CD8-positive, alpha-beta memory T cell (primary cell): ENCODE measurements at regions not wholly inside any gene's neighbourhood (a gene's known extent, or its start where the extent isn't known, plus 50 kb on each side); places are given as distances from the start of the nearest gene placed in this dataset.

Source experiments
- CTCF ChIA-PET: fragments of 350-600 bp; sonication (Branson Sonifier 250); formaldehyde crosslinking; loops from one replicate; lab custom pipeline; 2021; ENCODE audit warnings: antibody characterized with exemption; lab: Charles Lee
- POLR2A ChIA-PET: fragments of 350-600 bp; sonication (Branson Sonifier 250); formaldehyde crosslinking; loops from one replicate; lab custom pipeline; 2021; ENCODE audit warnings: antibody characterized with exemption; lab: Charles Lee
- DNase-seq, 5 donors: peaks; one replicate each; pipeline versions ENCODE4 v3.0.0 to v3.0.0-alpha.2; 2020 to 2022; ENCODE audit warnings: mixed read lengths in 1 of 5
- H3K27ac ChIP-seq: one replicate; pipeline ENCODE4 v1.7.0; 2013; ENCODE audit warnings: low read depth, mild to moderate bottlenecking, low read length, moderate library complexity
- H3K27me3 ChIP-seq: 2 replicates; pipeline ENCODE4 v1.7.0; 2013; ENCODE audit warnings: low read length, mild to moderate bottlenecking; ENCODE audit not compliant: insufficient read depth, poor library complexity, severe bottlenecking
- H3K36me3 ChIP-seq: 2 replicates; pipeline ENCODE4 v1.7.0; 2013; ENCODE audit warnings: mild to moderate bottlenecking, low read length, moderate library complexity; ENCODE audit not compliant: insufficient read depth
- H3K4me1 ChIP-seq: 2 replicates; pipeline ENCODE4 v1.7.0; 2013; ENCODE audit warnings: mild to moderate bottlenecking, low read length, moderate library complexity; ENCODE audit not compliant: insufficient read depth
- H3K4me3 ChIP-seq: 2 replicates; pipeline ENCODE4 v1.7.0; 2013; ENCODE audit warnings: mild to moderate bottlenecking, low read length
- H3K9me3 ChIP-seq: 2 replicates; pipeline ENCODE4 v1.7.0; 2013; ENCODE audit warnings: mild to moderate bottlenecking, low read length
- H3K27ac Mint-ChIP-seq, 8 donors: one replicate each; pipeline ENCODE4 v1.8.0; 2020 to 2021; ENCODE audit warnings: mixed read lengths in 8 of 8, mild to moderate bottlenecking in 6 of 8, inconsistent platforms in 3 of 8, moderate library complexity in 3 of 8
- H3K27me3 Mint-ChIP-seq, 2 donors: one replicate each; pipeline ENCODE4 v1.8.0; 2020 to 2021; ENCODE audit warnings: mixed read lengths in 2 of 2, mild to moderate bottlenecking in 1 of 2, moderate library complexity in 1 of 2
- H3K36me3 Mint-ChIP-seq, 3 donors: one replicate each; pipeline ENCODE4 v1.8.0; 2020 to 2021; ENCODE audit warnings: mixed read lengths in 3 of 3, inconsistent platforms in 1 of 3, mild to moderate bottlenecking in 1 of 3
- H3K4me1 Mint-ChIP-seq, 3 donors: one replicate each; pipeline ENCODE4 v1.8.0; 2020 to 2021; ENCODE audit warnings: mixed read lengths in 3 of 3, inconsistent platforms in 1 of 3, mild to moderate bottlenecking in 1 of 3
- H3K4me3 Mint-ChIP-seq, 7 donors: one replicate each; pipeline ENCODE4 v1.8.0; 2020 to 2021; ENCODE audit warnings: mixed read lengths in 7 of 7, mild to moderate bottlenecking in 6 of 7, moderate library complexity in 4 of 7, inconsistent platforms in 2 of 7
- H3K9me3 Mint-ChIP-seq, 5 donors: one replicate each; pipeline ENCODE4 v1.8.0; 2020 to 2022; ENCODE audit warnings: mixed read lengths in 5 of 5, mild to moderate bottlenecking in 3 of 5, moderate library complexity in 2 of 5, inconsistent platforms in 1 of 5

DNA sequence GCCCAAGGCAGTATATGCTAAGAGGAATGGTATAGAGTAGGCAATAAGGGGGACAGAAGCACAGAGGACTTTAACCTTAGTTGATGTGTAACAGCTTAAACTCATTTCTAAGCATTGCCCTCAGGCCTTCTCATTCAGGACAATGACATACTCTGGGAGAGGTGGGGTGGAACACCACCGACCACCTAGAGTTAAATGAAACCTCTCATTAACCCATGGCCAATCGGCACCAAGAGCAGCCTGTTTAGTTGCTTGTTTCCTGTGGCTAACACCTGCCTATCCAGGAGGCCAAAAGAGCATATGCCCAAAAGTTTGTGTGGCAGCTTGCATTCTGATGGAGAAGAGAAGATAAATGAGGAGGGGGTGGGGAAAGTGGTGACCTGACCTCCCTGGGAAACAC is 50.0 kb downstream of the PABIR2 start:
- no peak overlapping the region for H3K27ac Mint-ChIP-seq
- no peaks in the 10 kb centered on the region for H3K9me3 Mint-ChIP-seq
- H3K27me3 ChIP-seq: no peaks in the 10 kb centered on the region
- no peak for DNase-seq
- no peak overlapping the region for H3K4me3 Mint-ChIP-seq
- no peaks in the 10 kb centered on the region for H3K9me3 ChIP-seq
- H3K36me3 Mint-ChIP-seq: no peaks in the 10 kb centered on the region
- POLR2A ChIA-PET: no interaction called here
- H3K36me3 ChIP-seq: no peaks in the 10 kb centered on the region
- CTCF ChIA-PET: no interaction called here
- H3K4me1 ChIP-seq: no peaks in the 10 kb centered on the region
- no peak overlapping the region for H3K4me3 ChIP-seq
- no peaks in the 10 kb centered on the region for H3K4me1 Mint-ChIP-seq
- H3K27ac ChIP-seq: no peak overlapping the region
- peaks cover 9 to 17% of the 10 kb centered on the region in 2 donors for H3K27me3 Mint-ChIP-seq

DNA sequence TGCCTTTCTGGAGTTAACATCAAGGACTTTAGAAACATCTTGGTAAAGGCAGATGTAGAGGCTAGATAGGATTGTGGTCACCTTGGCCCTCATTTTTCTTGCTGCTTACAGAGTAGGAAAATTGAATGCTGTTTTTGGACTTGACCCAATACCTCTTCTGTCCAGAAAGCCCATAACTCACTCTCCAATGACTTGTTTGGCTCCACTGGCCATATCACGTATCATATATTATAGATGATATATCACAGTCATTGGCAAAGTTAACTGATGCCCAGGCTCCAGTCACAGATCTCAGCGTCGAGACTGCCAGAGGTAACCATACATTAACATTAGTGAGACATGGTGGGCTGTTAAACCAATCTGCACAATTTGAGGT is 50.6 kb downstream of the PABIR2 start:
- POLR2A ChIA-PET: no interaction called here
- Mint-ChIP-seq H3K27ac (no peak overlapping the region), H3K9me3 (no peaks in the 10 kb centered on the region), H3K4me3 (no peak overlapping the region), H3K27me3 (peaks cover 3 to 14% of the 10 kb centered on the region in 2 donors), H3K4me1 (no peaks in the 10 kb centered on the region), H3K36me3 (no peaks in the 10 kb centered on the region)
- Histone ChIP-seq H3K4me3 (no peak overlapping the region), H3K9me3 (no peaks in the 10 kb centered on the region), H3K4me1 (no peaks in the 10 kb centered on the region), H3K36me3 (no peaks in the 10 kb centered on the region), H3K27ac (no peak overlapping the region), H3K27me3 (no peaks in the 10 kb centered on the region)
- CTCF ChIA-PET: no interaction called here
- no peak for DNase-seq

DNA sequence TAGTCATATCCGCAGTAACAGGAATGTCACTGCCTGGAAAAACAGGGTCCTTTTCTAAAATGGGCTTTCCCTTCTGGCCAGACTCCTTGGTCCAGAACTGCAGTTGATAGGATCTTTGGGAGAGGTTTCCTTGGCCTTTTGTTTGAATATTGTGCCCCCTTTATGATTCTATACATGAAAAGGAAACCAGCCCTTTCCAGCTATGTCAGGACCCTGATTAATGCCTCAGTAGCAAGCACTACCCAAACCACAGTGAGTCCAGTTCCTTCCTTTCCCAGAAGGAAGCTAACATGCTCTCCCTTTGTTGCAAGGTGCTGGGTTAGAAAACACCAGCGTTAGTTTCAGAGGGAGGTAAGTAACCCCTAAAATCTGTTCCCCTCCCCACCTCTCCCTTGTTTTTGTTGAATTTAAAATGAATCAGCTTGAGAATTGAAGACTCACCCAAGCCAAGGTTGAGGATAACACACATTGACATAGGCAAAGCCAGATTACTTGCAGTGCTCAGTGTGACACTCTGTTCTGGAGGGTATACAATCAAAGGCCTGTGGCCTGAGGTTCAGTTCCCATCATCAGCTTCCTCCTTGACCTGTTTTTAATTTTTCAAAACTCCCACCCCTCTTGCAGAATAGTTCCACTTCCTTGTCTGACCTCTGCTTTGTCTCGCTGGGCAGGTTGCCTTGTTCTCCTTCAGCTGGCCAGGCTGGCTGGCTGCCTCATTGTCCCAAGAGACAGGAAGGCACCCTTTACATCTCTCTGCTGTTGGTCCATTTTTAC is 51.2 kb downstream of the PABIR2 start:
- Histone ChIP-seq H3K27me3 (no peaks in the 10 kb centered on the region), H3K36me3 (no peaks in the 10 kb centered on the region), H3K4me1 (no peaks in the 10 kb centered on the region), H3K4me3 (no peak overlapping the region), H3K9me3 (no peaks in the 10 kb centered on the region), H3K27ac (no peak overlapping the region)
- peaks cover 0 to 13% of the 10 kb centered on the region in 2 donors for H3K27me3 Mint-ChIP-seq
- no peaks in the 10 kb centered on the region for H3K9me3 Mint-ChIP-seq
- H3K4me1 Mint-ChIP-seq: no peaks in the 10 kb centered on the region
- DNase-seq: no peak
- POLR2A ChIA-PET: no interaction called here
- H3K36me3 Mint-ChIP-seq: no peaks in the 10 kb centered on the region
- H3K4me3 Mint-ChIP-seq: no peak overlapping the region
- CTCF ChIA-PET: no interaction called here
- no peak overlapping the region for H3K27ac Mint-ChIP-seq

DNA sequence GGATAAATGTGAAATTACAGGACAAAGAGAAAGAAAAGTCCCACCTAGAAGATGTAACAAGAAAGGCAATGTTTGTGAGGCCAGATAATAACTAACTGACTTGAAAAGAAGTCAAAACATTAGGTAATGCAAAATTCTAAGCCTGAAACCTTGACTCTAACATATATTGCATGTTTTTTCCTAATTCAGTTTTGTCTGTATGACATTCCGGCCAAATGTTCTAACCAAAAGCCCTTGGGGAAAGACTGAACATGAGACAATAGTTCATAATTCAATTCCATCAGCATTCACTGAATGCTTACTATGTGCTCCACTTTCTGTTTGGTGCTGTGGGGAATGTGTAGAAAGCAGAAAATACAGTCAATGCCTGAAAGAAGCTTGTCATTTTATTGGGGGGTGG is 53.9 kb downstream of the PABIR2 start:
- ChIA-PET CTCF (no interaction called here), POLR2A (no interaction called here)
- no peaks in the 10 kb centered on the region for H3K9me3 Mint-ChIP-seq
- Histone ChIP-seq H3K4me1 (no peaks in the 10 kb centered on the region), H3K27ac (no peak overlapping the region), H3K27me3 (no peaks in the 10 kb centered on the region), H3K9me3 (no peaks in the 10 kb centered on the region), H3K4me3 (no peak overlapping the region), H3K36me3 (no peaks in the 10 kb centered on the region)
- no peak overlapping the region for H3K27ac Mint-ChIP-seq
- DNase-seq: no peak
- H3K4me3 Mint-ChIP-seq: no peak overlapping the region
- peaks cover 0 to 4% of the 10 kb centered on the region in 2 donors for H3K27me3 Mint-ChIP-seq
- H3K4me1 Mint-ChIP-seq: no peaks in the 10 kb centered on the region
- no peaks in the 10 kb centered on the region for H3K36me3 Mint-ChIP-seq

DNA sequence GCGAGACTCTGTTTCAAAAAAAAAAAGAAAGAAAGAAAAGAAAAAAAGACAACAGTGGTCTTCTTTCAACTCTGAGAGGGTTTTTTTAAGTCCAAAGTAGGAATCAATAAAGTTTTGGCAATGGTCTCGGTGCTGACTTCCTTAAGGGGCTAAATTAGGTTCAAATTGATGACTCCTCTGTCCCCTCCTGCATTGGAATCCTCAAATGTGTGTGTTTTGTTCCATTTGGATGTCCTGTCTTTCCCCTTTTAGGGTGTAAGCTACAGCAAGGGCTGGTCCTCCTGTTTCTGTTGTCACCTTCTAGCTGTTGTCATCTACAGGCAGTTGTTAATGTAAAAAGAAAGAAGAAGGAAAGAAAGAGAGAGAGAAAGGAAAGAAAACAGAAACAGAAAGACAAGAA is 54.4 kb downstream of the PABIR2 start:
- ChIA-PET CTCF (no interaction called here), POLR2A (no interaction called here)
- Mint-ChIP-seq H3K4me1 (no peaks in the 10 kb centered on the region), H3K4me3 (no peak overlapping the region), H3K27ac (no peak overlapping the region), H3K27me3 (peaks cover 0 to 4% of the 10 kb centered on the region in 2 donors), H3K36me3 (no peaks in the 10 kb centered on the region), H3K9me3 (no peaks in the 10 kb centered on the region)
- DNase-seq: no peak
- no peak overlapping the region for H3K27ac ChIP-seq
- no peaks in the 10 kb centered on the region for H3K4me1 ChIP-seq
- no peaks in the 10 kb centered on the region for H3K9me3 ChIP-seq
- no peaks in the 10 kb centered on the region for H3K27me3 ChIP-seq
- no peak overlapping the region for H3K4me3 ChIP-seq
- no peaks in the 10 kb centered on the region for H3K36me3 ChIP-seq

DNA sequence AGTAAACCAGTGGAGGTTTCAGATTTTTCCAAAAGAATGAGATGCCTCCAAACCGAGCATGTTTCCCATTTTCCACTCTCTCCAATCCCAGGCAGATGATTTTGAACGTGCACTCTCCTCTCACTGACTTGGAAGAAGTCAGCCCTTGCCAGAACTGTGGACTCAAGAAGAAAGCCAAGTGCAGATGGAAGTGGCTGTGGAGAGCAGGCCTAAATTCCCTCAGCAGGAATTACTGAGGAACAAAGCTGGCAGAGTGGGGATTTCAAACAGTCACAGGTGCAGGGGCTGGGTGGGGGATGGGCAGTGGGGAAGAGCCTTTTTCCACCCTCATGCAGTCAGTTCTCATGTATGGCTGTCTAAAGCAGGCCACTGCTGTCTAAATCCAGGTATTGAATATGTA is 55.3 kb downstream of the PABIR2 start:
- no peak overlapping the region for H3K27ac Mint-ChIP-seq
- Histone ChIP-seq H3K27ac (no peak overlapping the region), H3K36me3 (no peaks in the 10 kb centered on the region), H3K4me3 (no peak overlapping the region), H3K4me1 (no peaks in the 10 kb centered on the region), H3K27me3 (no peaks in the 10 kb centered on the region), H3K9me3 (no peaks in the 10 kb centered on the region)
- H3K27me3 Mint-ChIP-seq: no peaks in the 10 kb centered on the region
- CTCF ChIA-PET: no interaction called here
- POLR2A ChIA-PET: no interaction called here
- DNase-seq: no peak
- H3K4me3 Mint-ChIP-seq: no peak overlapping the region
- no peaks in the 10 kb centered on the region for H3K4me1 Mint-ChIP-seq
- no peaks in the 10 kb centered on the region for H3K9me3 Mint-ChIP-seq
- no peaks in the 10 kb centered on the region for H3K36me3 Mint-ChIP-seq

DNA sequence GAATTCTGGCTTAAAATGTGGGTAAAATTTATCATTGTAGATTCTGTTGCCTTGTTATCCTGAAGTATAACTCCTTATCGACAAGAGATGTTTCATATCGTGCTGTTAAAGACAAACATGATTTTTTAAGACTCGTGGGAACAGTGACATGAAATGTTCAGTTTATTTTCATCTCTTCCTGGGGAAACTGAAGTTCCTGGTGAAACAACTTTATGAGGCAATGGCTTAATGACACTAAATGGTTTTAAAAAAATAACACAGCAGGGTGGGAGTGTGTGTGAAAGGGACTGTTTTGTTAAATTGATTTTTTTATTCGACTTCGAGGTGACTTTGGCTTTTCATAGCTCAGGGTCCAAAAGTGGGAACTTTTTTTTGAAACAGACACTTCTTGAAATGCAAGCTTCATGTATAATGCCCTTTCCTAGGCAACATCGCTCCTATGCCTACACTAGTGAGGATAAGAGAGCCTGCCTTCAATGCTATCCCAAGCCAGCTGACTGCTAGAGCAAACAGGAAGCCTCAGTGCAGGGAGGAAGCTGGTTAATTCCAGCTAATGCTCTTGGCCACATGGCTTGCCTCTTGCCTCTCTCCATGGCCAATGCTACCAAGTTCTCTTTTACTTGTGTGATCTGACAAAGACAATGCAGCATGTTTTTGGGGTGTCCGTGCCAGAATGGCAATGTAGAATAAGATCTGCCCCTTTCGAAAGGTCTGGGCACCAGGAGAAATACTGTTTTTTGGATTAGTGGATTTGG is 57.8 kb downstream of the PABIR2 start:
- H3K36me3 ChIP-seq: no peaks in the 10 kb centered on the region
- Mint-ChIP-seq H3K9me3 (no peaks in the 10 kb centered on the region), H3K27ac (no peak overlapping the region), H3K36me3 (no peaks in the 10 kb centered on the region), H3K27me3 (peaks cover 0 to 2% of the 10 kb centered on the region in 2 donors), H3K4me1 (no peaks in the 10 kb centered on the region), H3K4me3 (no peak overlapping the region)
- no peaks in the 10 kb centered on the region for H3K27me3 ChIP-seq
- no peak overlapping the region for H3K4me3 ChIP-seq
- H3K9me3 ChIP-seq: no peaks in the 10 kb centered on the region
- no peak overlapping the region for H3K27ac ChIP-seq
- no peak for DNase-seq
- H3K4me1 ChIP-seq: no peaks in the 10 kb centered on the region
- ChIA-PET CTCF (no interaction called here), POLR2A (no interaction called here)

DNA sequence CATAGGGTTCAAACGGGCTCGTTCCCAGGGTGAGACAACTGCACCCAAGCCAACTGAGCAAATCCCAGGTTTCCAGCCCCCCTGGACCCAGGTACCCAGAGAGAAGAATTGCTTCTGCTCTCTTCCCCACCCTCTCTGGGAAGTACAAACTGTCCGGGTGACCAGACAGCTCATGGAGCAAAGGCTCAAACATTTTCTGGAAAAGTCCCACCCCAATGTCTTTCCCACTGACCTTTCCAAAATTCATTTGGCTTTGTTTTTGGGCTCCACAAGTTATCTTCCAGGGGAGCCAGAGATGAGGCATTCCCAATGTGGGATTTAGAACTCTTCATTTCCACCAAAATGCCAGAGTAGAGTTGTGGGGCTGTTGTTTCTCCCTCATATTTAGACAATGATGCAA is 58.6 kb downstream of the PABIR2 start:
- Histone ChIP-seq H3K4me3 (no peak overlapping the region), H3K9me3 (no peaks in the 10 kb centered on the region), H3K36me3 (no peaks in the 10 kb centered on the region), H3K4me1 (no peaks in the 10 kb centered on the region), H3K27me3 (no peaks in the 10 kb centered on the region), H3K27ac (no peak overlapping the region)
- ChIA-PET POLR2A (no interaction called here), CTCF (no interaction called here)
- no peaks in the 10 kb centered on the region for H3K4me1 Mint-ChIP-seq
- H3K9me3 Mint-ChIP-seq: no peaks in the 10 kb centered on the region
- no peak overlapping the region for H3K4me3 Mint-ChIP-seq
- H3K27ac Mint-ChIP-seq: no peak overlapping the region
- H3K36me3 Mint-ChIP-seq: no peaks in the 10 kb centered on the region
- peaks cover 0 to 2% of the 10 kb centered on the region in 2 donors for H3K27me3 Mint-ChIP-seq
- no peak for DNase-seq
